Progenitor cell of endocrine pancreas (in vitro differentiated cells): ENCODE measurements at regions not wholly inside any gene's neighbourhood (a gene's known extent, or its start where the extent isn't known, plus 50 kb on each side); places are given as distances from the start of the nearest gene placed in this dataset.

Experiments used
- DNase-seq: peaks from one replicate; pipeline ENCODE4 v3.0.0; 2021; ENCODE audit warnings: low spot score; ENCODE audit not compliant: unreplicated experiment
- H3K27ac Mint-ChIP-seq: 2 replicates; pipeline ENCODE4 v1.8.0; 2021; ENCODE audit warnings: mild to moderate bottlenecking, moderate library complexity, mixed read lengths
- H3K27me3 Mint-ChIP-seq: 2 replicates; pipeline ENCODE4 v1.8.0; 2021; ENCODE audit warnings: mixed read lengths
- H3K36me3 Mint-ChIP-seq: 2 replicates; pipeline ENCODE4 v1.8.0; 2022; ENCODE audit warnings: mixed read lengths; ENCODE audit not compliant: insufficient read depth
- H3K4me1 Mint-ChIP-seq: 2 replicates; pipeline ENCODE4 v1.8.0; 2021; ENCODE audit warnings: low read depth, mixed read lengths
- H3K4me3 Mint-ChIP-seq: 2 replicates; pipeline ENCODE4 v1.8.0; 2021; ENCODE audit warnings: low read depth, mild to moderate bottlenecking, moderate library complexity, mixed read lengths
- H3K9me3 Mint-ChIP-seq: 2 replicates; pipeline ENCODE4 v1.8.0; 2021; ENCODE audit warnings: low read depth, mixed read lengths
- TF ChIP-seq, protein P1 (sequence below): fragments of 200-600 bp; sonication (generic); IDR thresholded peaks from one replicate; pipeline ENCODE4 v1.5.0; 2021; ENCODE audit warnings: antibody characterized with exemption, mild to moderate bottlenecking; ENCODE audit not compliant: unreplicated experiment

DNA sequence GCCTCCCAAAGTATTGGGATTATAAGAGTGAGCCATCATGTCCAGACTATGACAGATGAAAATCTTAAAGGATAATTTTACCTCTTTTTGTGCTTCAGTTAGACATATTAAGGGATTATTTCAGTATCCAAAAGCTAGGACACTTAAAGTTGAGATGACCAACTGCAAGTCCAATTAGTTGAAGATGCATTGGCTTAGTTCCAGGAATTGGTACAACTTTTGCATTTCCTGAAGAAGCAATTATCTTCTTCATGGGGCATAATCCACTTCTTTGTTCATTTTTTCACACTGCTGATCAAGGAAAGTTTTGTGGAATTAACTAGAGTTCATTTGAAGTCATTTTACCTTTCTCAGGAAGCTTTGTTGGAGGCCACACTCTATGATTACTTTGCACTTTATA, 72.0 kb upstream of the HECW1 start:
- no peak overlapping the region for H3K4me3 Mint-ChIP-seq
- H3K4me1 Mint-ChIP-seq, result no peaks in the 10 kb centered on the region
- no peaks in the 10 kb centered on the region for H3K27me3 Mint-ChIP-seq

DNA sequence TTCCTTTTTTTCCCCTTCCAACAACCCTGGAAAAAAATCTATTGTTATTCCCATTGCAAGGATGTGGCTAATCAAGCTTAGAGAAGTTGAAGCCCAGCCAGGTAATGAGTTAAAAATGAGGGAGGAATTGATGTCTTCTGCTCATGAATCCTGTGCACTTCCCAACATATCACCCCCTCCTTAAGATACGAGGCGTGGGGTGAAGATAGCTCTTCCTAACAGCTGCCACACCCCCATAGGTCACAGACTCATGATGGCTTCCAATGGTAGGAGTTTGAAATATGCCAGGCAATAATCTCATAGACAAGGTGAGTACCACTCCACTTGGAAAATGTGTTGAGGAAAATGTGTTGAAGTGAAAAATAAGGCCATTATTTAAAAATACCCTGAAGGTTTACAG, 71.3 kb upstream of the HECW1 start:
- no peaks in the 10 kb centered on the region for H3K9me3 Mint-ChIP-seq
- no peaks in the 10 kb centered on the region for H3K27me3 Mint-ChIP-seq
- no peak overlapping the region for H3K27ac Mint-ChIP-seq
- H3K4me1 Mint-ChIP-seq, result no peaks in the 10 kb centered on the region
- DNase-seq, result no peak
- H3K4me3 Mint-ChIP-seq, result no peak overlapping the region
- TF ChIP-seq, protein P1, sequence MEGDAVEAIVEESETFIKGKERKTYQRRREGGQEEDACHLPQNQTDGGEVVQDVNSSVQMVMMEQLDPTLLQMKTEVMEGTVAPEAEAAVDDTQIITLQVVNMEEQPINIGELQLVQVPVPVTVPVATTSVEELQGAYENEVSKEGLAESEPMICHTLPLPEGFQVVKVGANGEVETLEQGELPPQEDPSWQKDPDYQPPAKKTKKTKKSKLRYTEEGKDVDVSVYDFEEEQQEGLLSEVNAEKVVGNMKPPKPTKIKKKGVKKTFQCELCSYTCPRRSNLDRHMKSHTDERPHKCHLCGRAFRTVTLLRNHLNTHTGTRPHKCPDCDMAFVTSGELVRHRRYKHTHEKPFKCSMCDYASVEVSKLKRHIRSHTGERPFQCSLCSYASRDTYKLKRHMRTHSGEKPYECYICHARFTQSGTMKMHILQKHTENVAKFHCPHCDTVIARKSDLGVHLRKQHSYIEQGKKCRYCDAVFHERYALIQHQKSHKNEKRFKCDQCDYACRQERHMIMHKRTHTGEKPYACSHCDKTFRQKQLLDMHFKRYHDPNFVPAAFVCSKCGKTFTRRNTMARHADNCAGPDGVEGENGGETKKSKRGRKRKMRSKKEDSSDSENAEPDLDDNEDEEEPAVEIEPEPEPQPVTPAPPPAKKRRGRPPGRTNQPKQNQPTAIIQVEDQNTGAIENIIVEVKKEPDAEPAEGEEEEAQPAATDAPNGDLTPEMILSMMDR, result no peak
- H3K36me3 Mint-ChIP-seq, result no peaks in the 10 kb centered on the region

More for the DNA sequence above, 72.0 kb upstream of the HECW1 start:
- H3K9me3 Mint-ChIP-seq, result no peaks in the 10 kb centered on the region
- H3K27ac Mint-ChIP-seq, result no peak overlapping the region
- TF ChIP-seq, protein P1, result no peak
- no peaks in the 10 kb centered on the region for H3K36me3 Mint-ChIP-seq
- DNase-seq, result no peak

DNA sequence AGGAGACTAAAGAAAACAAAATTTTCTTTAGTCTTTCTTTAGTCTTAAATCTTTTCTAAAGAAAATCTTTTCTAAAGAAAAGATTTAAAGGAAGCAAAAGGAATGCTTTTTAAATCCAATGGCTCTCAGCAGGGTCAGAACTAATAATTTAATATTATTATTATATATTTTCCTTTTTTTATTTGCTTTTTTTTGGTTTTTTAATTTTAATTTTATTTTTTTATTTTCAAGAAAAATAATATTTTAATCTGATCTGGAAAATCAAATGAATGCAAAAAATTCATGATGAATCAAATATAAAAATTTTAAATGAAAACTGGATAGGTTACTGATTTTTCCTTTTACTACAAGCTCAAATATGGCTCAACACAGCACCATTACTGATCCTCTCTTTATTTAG, 70.7 kb upstream of the HECW1 start:
- Mint-ChIP-seq H3K4me3 (no peak overlapping the region), H3K9me3 (no peaks in the 10 kb centered on the region), H3K27me3 (no peaks in the 10 kb centered on the region), H3K27ac (no peak overlapping the region), H3K36me3 (no peaks in the 10 kb centered on the region), H3K4me1 (no peaks in the 10 kb centered on the region)
- DNase-seq, result no peak
- TF ChIP-seq, protein P1, result no peak

- H3K27me3 Mint-ChIP-seq, result no peaks in the 10 kb centered on the region
- no peaks in the 10 kb centered on the region for H3K9me3 Mint-ChIP-seq
- no peak overlapping the region for H3K27ac Mint-ChIP-seq
- no peak overlapping the region for H3K4me3 Mint-ChIP-seq
- TF ChIP-seq, protein P1, result no peak
- H3K36me3 Mint-ChIP-seq, result no peaks in the 10 kb centered on the region
- no peak for DNase-seq
- no peaks in the 10 kb centered on the region for H3K4me1 Mint-ChIP-seq
Measured at GRCh38 chr7:43042302-43042701, 70.1 kb upstream of the HECW1 start.

GRCh38 chr7:43044511-43044910, 67.9 kb upstream of the HECW1 start:
- H3K4me3 Mint-ChIP-seq, result no peak overlapping the region
- no peak overlapping the region for H3K27ac Mint-ChIP-seq

More at GRCh38 chr7:43044511-43044910, 67.9 kb upstream of the HECW1 start:
- DNase-seq, result no peak
- Mint-ChIP-seq H3K27me3 (no peaks in the 10 kb centered on the region), H3K4me1 (no peaks in the 10 kb centered on the region), H3K36me3 (no peaks in the 10 kb centered on the region), H3K9me3 (peaks cover 12% of the 10 kb centered on the region)
- TF ChIP-seq, protein P1, result no peak
